ENCODE measurements at regions not wholly inside any gene's neighbourhood (a gene's known extent, or its start where the extent isn't known, plus 50 kb on each side); places are given as distances from the start of the nearest gene placed in this dataset.

GRCh38 chr10:63788152-63788821 lies 267.1 kb downstream of the REEP3 start:
- Histone ChIP-seq H3K4me1 (ENCODE audit: control insufficient read depth, insufficient read depth, low read length) (no peaks in the 10 kb centered on the region), H3K27ac (ENCODE audit: extremely low read depth, low read depth, low read length) (no peak overlapping the region), H3K4me3 (ENCODE audit: low read depth, low read length) (no peak overlapping the region), H3K9me3 (ENCODE audit: control insufficient read depth, insufficient read depth, low read depth, low read length) (no peaks in the 10 kb centered on the region), H3K36me3 (ENCODE audit: control insufficient read depth in 2 of 2, insufficient read depth in 1 of 2, low read length in 2 of 2) (no peaks in the 10 kb centered on the region)
- TF ChIP-seq ZNF514 (tag by site-specific recombination; IDR thresholded peaks at IDR 0.05) = no peak
- no peak for TF ChIP-seq IKZF3 (tag by site-specific recombination; IDR thresholded peaks at IDR 0.05)
- TF ChIP-seq PRDM10 (tag by site-specific recombination; IDR thresholded peaks at IDR 0.05) = peak; percentile 79
- POLR2A ChIA-PET = no interaction called here
- CTCF ChIA-PET = no interaction called here

- no peak overlapping the region for H3K4me3 ChIP-seq (ENCODE audit: low read depth, low read length)
- H3K9me3 ChIP-seq (ENCODE audit: control insufficient read depth, insufficient read depth, low read depth, low read length) = no peaks in the 10 kb centered on the region
- CTCF ChIA-PET = no interaction called here
- POLR2A ChIA-PET = no interaction called here
- no peak for TF ChIP-seq HOXD13 (CRISPR knock-in tag; IDR thresholded peaks at IDR 0.05; ENCODE audit: borderline replicate concordance)
- 0 out of 2 replicates have a peak, but pooled peaks have one; percentile 26 for TF ChIP-seq ZNF629 (tag by site-specific recombination; IDR thresholded peaks at IDR 0.05)
- H3K27ac ChIP-seq (ENCODE audit: extremely low read depth, low read depth, low read length) = no peak overlapping the region
- no peaks in the 10 kb centered on the region for H3K4me1 ChIP-seq (ENCODE audit: control insufficient read depth, insufficient read depth, low read length)
- H3K36me3 ChIP-seq (ENCODE audit: control insufficient read depth in 2 of 2, insufficient read depth in 1 of 2, low read length in 2 of 2) = no peaks in the 10 kb centered on the region
Measured at GRCh38 chr10:63795094-63795860, 274.1 kb downstream of the REEP3 start.

GRCh38 chr10:63798599-63799498 lies 277.6 kb downstream of the REEP3 start:
- Histone ChIP-seq H3K9me3 (ENCODE audit: control insufficient read depth, insufficient read depth, low read depth, low read length) (no peaks in the 10 kb centered on the region), H3K4me1 (ENCODE audit: control insufficient read depth, insufficient read depth, low read length) (no peaks in the 10 kb centered on the region), H3K27ac (ENCODE audit: extremely low read depth, low read depth, low read length) (no peak overlapping the region), H3K4me3 (ENCODE audit: low read depth, low read length) (no peak overlapping the region), H3K36me3 (ENCODE audit: control insufficient read depth in 2 of 2, insufficient read depth in 1 of 2, low read length in 2 of 2) (no peaks in the 10 kb centered on the region)
- TF ChIP-seq ZNF624 (tag by site-specific recombination; IDR thresholded peaks at IDR 0.05) = no peak
- peak; percentile 16 for TF ChIP-seq SETDB1 (IDR thresholded peaks at IDR 0.05; ENCODE audit: insufficient read length, low read length)
- TF ChIP-seq CTCF (tag by site-specific recombination; IDR thresholded peaks at IDR 0.05) = no peak
- TF ChIP-seq ZNF223 (tag by site-specific recombination; IDR thresholded peaks at IDR 0.05) = no peak
- no peak for TF ChIP-seq YY2 (tag by site-specific recombination; IDR thresholded peaks at IDR 0.05)
- TF ChIP-seq ZNF416 (tag by site-specific recombination; IDR thresholded peaks at IDR 0.05) = no peak
- POLR2A ChIA-PET = no interaction called here
- CTCF ChIA-PET = interaction anchor here (2.1 to 2.3 kb wide), 2 partner anchors 21 to 67 kb away, joined by 8 to 9 read pairs; no protein-coding TSS in a partner anchor
